Kasumi-1 (cell line): ENCODE measurements at regions not wholly inside any gene's neighbourhood (a gene's known extent, or its start where the extent isn't known, plus 50 kb on each side); places are given as distances from the start of the nearest gene placed in this dataset.
"Not testable (repeated sequence)": the region's sequence is repeated elsewhere in the genome, so short reads cannot be mapped to it uniquely, and the experiment has no call there.

Experiments used
- DNase-seq, 2 experiments: peaks; one replicate each; lab custom pipeline; 2025; lab: John Stamatoyannopoulos, UW

DNA sequence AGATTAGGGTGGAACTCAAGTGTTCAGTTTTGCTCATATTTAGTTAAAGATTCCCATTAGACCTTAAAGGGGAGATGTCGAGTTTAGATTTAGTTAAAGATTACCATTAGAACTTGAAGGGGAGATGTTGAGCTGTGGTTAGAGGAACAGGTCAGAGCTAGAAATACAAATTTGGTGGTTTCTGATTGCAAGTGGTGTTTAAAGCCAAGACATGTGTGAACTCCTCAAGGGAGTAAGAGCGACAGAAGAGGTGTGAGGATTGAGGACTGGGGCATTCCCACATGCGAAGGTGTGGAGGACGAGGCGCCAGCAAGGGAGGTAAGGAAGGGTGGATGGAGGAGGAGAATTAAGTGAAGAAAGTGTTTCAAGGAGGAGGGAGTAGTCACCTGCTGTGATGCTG, 168.6 kb downstream of the IER5 start:
- DNase-seq: no peak

DNA sequence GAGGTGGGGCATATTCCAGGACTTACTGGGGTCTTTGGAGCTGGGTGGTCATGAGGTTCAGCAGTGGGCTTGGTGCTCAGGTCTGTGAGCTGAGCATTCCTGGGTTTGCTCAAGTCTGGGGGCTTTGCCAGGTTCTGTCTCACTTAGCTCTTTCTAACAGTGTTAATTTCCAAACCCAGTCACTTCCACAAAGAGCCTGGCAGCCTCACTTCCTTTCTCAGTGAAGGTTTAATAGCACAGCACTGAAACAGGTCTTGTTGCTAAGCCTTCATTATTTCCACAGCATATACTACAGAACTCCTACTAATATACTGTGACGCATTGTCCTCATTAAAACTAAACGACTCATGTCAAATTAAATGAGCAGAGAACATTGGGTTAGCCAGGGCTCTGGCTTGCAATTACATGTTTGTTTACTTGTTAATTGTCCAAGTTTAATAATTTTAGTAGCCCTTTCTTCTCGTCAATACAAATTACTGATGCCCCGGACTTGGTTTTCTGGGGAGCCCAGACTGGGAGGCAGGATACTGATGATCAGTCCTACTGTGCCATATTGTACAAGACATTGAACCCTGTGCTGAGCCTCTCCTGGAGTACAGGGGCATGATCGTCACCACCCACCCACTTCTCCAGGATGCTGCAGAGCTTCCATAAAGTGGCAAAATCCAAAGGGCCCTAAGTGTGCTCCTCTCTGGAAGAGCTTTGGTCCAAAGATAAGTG, 170.7 kb downstream of the IER5 start:
- no peak for DNase-seq

DNA sequence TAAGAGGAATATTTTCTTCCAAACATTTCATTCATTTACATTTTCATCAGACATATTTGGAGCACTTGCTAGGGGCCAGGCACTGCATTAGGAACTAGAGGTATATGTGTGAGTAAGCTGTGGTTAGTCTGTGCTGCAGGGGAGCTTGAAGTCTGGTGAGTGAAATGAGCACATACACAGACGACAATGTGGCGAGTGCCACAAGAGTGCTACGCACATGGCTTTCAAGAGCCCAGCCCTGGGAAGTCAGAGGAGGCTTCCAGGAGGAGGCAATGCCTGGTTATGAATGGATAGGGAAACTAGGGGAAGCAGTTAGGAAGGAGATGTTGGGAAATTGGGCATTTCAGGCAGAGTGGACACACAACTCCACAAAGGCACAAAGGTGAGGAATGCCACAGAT, 171.8 kb downstream of the IER5 start:
- DNase-seq: no peak

DNA sequence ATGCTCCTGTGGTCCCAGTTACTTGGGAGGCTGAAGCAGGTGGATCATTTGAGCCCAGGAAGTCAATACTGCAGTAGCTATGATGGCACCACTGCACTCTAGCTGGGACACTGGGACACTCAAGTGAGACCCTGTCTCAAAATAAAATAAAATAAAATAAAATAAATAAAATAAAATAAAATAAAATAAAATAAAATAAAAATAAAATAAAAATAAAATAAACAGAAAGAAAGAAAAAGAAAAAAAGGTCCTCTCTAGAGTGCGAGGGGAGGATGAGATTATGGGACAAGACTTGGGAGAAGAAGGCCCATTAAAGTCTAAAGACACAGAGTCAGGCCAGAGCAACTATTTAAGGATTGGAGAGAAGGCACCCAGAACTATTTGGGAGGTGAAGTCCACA, 172.5 kb downstream of the IER5 start:
- no peak for DNase-seq

DNA sequence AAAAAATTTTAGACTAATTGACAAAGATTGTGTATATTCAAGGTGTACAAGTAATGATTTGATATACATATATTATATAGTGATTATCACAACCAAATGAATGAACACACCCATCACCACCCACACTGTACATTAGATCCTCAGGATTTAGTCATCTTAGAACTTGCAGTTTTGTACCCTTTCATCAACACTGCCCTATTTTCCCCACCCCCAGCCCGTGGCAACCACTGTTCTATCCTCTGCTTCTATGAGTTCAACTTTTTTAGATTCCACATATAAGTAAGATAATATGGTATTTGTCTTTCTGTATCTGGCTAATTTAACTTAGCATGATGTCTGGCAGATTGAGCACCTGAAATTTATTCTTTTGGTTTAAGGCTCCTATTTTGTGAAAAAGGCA, 173.6 kb downstream of the IER5 start:
- no peak for DNase-seq

DNA sequence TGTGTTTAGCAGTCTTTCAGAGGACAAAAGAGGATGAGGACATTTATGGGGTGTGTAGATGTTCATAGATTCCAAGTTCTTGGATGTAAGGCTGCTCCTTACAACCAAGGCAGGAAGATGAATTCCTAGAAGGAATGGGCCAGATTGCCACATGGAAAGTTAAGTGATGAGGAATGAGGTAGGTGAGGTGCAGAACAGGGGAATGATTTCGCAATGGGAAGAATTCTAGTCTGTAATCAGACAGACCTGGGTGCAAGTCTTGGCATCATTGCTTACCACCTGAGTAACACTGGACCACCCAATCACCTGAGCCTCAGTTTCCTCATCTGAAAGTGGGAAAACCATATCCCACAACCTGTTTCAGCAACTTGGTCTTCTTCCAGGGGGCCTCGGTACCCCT, 174.9 kb downstream of the IER5 start:
- DNase-seq: no peak

DNA sequence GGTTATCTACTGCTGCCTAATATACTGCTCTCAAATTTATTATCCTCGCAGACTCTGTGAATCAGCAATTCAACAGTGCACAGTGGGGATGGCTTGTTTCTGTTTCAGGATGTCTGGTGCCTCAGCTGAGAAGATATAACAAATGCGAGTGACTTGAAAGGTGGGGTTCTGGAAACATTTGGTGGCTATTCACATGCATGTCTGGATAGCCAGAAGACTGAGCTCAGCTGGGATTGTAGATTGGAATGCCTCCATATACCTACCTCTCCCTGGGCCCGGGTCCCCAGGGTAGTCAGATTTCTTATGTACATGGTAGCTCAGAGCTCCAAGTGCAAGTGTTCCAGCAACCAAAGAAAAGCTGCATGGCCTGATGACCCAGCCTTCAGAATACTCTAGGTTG, 176.3 kb downstream of the IER5 start:
- DNase-seq: no peak

DNA sequence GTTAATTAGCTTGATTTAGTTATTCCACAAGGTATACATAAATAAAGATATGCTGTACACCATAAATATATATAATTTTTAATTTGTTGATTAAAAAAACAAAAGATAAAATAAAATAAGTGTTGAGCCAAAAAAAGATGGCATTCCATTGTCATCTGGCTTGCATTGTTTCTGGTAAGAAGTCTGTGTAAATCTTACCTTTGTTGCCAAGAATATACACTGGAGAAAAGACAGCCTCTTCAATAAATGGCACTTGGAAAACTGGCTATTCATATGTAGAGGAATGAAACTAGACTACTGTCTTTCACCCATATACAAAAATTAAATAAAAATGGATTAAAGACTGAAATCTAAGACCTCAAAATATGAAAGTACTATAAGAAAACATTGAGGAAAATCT, 196.5 kb downstream of the IER5 start:
- no peak for DNase-seq

DNA sequence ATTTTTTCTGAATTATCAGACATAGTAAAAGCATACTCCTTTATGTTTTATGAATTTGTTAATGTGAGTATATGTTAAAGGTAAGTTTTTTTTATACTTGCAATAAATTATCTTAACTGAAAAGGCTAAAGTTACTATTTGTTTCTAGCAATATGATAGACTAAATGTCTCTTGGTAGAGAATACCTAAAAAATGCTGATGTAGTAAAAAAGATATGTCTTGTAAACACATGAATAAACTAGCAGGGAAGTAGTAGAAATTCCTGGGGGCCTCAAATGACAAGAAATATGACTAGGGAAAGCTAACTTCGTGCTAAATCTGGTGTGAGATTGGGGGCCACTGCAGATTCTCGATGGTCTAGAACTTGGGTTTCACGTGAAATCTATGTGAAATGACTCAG, 188.1 kb upstream of the CACNA1E start:
- DNase-seq: no peak

DNA sequence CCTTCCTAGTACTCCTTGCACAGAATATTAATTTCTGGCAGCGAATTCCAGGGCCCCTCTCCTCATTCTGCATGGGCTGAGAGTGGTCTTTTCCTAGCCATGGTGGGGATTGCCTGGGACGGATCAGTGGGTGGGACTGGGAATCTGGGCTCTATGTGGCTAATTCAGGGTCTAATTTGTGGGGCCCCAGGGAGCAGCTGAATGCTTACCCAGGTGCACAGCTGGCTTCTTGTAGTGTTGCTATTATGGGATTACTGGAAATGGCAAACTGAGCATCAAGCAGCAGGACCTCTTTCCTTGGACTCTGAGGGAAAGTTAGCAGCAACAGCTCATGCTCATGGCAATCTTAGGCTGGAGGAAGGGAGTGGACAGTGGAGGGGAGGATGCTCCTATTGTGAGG, 187.1 kb upstream of the CACNA1E start:
- DNase-seq: no peak

DNA sequence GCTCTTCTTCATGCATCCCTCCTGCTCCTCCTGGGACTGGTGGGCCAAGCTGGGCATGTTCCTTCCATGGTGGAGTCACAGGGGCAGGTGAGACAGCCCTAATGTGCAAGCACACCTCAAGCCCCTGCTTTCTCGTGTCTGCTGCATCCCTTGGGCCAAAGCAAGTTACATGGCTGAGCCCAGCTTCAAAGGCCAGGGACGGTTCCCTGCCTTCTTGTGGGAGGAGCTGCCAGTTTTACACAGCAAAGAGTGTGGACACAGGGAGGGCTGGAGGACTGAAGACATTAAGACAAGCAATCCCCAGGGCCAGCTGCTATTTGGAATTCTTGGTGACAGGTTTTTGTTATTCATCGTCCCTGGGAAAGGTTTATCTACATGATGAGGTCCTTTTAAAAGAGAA, 175.2 kb upstream of the CACNA1E start:
- no peak for DNase-seq

DNA sequence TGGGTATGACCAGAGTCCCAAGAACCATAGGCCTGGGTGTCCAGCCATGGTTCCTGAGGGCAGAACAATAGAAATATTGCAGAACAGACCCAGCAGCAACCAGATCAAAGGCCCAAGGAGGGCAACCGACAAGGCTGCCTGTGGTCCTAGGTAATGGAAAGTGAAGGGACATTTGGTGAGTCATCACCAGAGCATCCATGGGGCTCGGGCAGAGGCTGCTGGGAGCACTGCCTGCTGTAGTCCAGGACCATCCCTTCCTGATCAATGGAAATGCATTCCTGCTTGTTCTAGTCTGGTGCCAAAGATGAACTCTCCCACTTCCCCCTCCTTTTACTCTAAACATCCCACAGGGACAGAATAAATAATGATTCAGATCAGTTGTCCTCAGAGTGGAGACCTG, 172.8 kb upstream of the CACNA1E start:
- DNase-seq: no peak

DNA sequence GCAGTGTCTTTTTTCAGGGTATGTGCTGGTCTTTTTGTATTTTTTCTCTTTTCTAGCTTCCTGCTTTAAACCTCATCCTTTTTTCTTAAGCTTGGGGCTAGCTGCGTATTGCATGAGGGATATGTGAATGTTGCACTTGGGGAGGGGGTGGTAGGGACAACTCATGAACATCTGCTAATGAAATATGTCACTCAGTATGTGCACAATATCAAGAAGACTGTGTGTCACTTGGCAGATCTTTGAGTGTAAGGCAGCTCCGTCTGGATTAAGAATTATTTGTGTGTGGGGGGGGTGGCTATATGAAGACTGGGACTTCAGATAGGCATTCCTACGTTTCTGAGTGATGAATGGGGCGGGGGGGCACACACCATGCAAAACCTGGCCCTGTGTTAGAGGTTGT, 170.4 kb upstream of the CACNA1E start:
- no peak for DNase-seq

DNA sequence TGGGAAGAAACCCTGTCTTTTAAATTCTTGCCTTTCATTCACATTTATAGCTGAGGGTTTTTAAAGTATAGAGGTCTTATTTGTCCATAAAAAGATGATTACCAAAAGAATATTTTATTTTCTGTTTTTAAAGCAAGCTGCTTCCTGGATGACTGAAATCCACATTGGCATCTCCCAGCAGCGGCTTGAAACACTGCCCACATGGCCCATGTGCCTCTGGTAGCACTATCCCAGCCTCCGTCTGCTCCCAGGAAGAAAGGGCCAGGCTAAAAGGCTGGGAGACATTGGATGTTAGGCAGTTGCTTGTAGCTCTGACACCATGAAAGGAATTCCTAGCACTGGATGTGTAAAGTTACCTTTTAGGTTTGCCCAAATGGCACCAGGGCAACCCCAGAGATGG, 169.9 kb upstream of the CACNA1E start:
- DNase-seq: no peak

DNA sequence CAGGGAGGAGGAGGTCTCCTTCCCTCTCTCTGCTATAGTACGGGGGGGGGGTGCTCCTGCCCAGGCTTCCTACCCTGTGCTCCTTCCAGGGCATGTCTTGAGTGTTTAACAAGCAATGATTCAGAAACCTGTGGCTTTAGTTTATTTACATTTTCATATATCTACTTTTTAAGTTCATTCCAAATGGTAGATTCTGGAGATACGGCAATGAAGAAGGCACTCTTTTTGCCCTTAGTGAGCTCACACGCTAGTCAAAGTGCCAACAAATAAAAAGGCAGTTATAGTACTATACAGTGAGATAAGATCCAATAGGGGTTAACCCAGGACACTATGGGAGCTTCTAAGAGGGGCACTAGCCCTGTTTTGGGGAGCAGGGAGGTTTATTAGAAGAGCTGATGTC, 169.3 kb upstream of the CACNA1E start:
- DNase-seq: no peak

DNA sequence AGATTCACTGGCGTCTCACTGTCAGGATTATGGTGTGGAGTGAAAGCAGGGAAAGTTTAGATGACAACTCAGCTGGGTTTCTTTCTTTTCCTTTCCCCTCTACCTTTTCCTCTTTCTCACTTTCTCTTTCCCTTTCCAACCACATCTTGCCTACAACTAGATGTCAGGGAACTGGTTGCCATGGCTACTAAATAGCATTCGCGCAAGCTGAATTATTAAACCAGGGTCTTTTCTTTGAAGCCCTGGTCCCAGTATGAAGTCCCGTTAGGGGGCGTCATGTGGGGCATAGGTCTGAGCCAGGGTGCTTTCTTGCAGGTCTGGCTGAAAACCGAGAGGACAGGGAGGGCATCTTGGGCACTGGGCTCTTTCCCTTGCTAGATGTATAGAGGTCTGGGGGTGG, 168.4 kb upstream of the CACNA1E start:
- DNase-seq: no peak

DNA sequence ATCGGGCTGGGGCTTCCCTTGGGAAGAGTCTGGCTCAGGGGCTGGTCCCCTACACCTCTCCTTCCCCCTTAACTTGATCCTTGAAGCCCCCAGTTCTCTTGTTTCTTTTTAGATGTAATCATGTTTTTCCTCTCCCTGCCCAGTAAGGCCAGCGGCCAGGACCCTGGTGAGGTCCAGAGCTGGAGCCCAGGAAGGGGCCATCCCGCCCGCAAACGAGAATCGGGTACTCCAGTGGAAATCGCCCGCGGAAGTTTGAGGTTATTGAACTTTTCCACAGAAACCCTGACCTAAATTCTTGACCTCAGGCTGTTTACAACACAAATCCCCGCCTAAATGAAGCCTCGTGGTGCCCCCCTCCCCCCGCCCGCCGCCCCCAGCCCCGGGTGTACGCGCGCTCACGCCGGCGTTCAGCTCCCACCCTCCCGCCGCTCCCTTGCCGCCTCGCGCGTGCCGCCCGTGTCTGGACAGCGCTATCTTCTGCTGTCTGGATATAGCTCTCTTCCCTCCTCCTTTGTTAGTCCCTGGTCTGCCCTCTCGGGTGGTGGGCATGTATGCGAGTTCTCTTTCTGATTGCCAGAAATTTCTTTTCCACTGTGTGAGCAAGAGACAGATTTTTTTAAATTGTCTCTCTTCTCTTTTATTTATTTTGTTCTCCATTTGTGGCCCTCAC, 165.9 kb upstream of the CACNA1E start:
- no peak for DNase-seq

DNA sequence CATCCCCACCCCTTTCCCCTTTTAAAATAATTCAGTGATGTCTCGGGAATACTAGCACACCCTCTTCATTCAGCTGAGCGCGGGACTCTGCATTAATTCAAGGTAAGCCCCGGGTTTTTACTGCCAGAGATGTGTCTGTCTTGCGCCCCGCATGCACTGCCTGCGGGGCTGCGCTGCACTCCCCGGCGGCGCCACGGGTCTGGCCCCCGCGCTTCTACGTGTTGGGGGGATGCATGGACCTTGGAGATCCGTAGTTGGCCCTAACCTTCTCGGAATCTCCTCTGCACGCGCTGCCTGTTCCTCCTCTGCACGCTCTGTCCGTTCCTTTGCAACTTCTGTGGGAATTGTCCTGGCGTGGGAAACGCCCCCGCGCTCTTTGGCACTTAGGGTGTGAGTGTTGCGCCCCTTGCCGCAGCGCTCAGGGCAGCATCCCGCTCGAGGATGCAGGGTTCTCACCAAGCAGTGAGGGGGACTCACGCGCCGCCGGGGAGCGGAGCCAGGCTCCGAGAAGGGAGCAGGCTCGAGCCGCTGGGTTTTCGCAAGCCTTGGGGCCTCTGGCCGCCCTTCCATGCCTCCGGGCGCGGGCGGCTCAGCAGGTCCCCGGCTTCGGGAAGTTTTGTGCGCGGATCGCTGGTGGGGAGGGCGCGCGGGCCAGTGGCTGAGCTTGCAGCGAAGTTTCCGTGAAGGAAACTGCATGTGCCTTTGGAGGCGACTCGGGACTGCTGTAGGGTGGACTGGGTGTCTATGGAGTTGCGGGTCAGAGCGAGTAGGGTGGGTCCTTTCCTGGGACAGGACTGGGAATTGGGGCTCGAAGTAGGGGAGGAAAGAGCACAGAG, 165.1 kb upstream of the CACNA1E start:
- no peak for DNase-seq

DNA sequence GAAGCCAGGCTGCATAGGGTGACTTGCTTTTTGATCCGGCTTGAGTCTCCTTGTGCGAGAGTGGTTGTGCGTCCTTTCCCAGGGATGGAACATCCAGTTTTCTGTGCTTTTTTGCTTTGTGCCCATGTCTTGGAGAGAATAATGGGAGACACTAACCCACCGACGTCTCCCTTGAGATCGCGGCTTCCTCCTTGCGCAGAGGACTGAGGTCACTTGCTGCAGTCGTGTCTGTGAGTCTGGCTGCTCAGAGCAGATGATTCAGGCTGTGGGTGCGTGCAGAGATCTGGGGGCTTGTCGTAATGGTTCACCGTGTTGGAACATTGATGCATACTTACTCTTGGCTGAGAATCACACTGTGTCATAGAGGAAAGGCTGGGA, 164.5 kb upstream of the CACNA1E start:
- DNase-seq: no peak

DNA sequence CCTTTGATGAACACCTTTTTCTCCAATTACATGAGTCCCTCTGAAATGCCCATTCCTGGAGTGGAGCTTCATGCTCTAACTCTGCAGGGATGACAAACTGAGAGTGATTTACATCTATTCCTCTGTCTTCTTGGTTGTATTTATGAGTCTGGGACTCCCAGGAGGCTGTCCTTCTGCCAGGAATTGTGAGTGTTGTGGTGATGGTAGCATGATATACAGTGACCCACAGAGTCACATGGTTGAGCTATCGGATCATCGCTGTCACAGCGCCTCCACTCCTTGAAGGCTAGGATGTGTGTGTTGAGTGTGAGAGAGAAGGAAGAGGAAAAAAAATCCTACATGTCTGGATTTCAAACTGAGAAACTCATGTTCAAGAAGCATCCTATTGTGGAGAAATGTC, 163.4 kb upstream of the CACNA1E start:
- DNase-seq: no peak

DNA sequence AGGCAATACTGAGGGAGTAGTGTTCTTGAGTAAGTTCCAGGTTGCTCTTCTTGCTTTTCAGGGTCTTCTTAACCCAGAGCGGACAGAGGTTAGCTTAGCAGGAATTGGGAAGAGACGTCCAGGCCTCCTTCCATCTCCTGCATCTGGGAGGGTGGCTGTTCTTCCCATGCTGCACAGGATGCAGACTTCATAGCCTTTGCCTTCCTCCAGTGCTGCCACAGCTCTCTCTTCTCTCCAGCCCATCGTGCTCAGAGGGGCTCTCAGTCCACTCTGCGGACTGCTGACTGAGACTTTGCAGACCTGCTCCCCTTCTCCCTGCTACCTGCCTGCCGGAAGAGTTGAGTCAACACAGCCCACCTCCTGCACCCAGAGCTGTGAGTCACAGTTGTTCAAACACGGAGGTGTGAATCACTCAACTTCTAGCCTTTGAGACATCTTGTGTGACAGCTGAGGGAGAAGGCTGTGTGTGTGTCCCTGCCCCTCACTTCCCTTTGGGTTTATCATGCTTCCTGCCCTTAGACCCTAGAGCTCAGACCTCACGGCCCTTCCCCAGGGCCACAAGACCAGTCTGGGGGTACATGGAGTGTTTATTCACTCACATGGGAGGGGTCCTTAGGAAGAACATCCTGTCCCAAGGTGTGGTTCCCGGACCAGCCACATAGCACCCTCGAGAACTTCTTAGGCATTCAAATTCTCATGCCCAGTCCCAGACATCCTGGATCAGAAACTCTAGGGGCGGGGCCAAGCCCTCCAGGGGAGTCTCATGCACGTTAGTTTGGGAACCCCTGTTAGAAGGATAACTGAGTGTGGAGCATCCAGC, 158.3 kb upstream of the CACNA1E start:
- no peak for DNase-seq

DNA sequence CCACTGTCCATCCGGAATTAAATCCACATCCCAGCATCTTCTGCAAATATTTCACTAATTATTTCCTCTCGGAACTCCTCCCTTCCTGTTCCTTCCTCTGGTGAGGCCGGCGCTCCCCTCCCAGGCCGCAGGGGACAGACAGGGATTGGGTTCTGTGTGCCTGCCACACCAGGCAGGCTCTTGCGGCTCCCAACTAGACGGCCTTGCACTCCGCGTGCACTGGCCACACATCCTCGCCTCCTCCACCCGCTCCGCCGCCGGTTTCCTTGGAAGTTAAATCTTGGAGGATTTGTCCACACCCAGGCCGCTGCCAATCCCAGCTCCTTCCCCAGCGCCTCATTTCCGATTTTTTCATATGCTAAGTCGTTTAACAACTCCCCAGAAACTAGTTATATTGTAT, 157.6 kb upstream of the CACNA1E start:
- DNase-seq: not testable (repeated sequence)
